ENCODE measurements at regions not wholly inside any gene's neighbourhood (a gene's known extent, or its start where the extent isn't known, plus 50 kb on each side); places are given as distances from the start of the nearest gene placed in this dataset.

GRCh38 chr6:139530561-139530960 lies 156.1 kb upstream of the CITED2 start:
- TF ChIP-seq, protein P1, sequence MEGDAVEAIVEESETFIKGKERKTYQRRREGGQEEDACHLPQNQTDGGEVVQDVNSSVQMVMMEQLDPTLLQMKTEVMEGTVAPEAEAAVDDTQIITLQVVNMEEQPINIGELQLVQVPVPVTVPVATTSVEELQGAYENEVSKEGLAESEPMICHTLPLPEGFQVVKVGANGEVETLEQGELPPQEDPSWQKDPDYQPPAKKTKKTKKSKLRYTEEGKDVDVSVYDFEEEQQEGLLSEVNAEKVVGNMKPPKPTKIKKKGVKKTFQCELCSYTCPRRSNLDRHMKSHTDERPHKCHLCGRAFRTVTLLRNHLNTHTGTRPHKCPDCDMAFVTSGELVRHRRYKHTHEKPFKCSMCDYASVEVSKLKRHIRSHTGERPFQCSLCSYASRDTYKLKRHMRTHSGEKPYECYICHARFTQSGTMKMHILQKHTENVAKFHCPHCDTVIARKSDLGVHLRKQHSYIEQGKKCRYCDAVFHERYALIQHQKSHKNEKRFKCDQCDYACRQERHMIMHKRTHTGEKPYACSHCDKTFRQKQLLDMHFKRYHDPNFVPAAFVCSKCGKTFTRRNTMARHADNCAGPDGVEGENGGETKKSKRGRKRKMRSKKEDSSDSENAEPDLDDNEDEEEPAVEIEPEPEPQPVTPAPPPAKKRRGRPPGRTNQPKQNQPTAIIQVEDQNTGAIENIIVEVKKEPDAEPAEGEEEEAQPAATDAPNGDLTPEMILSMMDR (IDR thresholded peaks at IDR 0.05), result no peak
- TF ChIP-seq POLR2A (IDR thresholded peaks at IDR 0.05), result no peak

Measured in Peyer's patch (tissue), 4 donors.